PFSK-1 (cell line): ENCODE measurements at regions not wholly inside any gene's neighbourhood (a gene's known extent, or its start where the extent isn't known, plus 50 kb on each side); places are given as distances from the start of the nearest gene placed in this dataset.

Experiments
- FOXP2 ChIP-seq: optimal IDR thresholded peaks from 2 replicates; pipeline ENCODE3; 2011; ENCODE audit warnings: borderline replicate concordance, control low read depth, inconsistent platforms; ENCODE audit not compliant: insufficient read depth; ENCODE audit errors: extremely low read length, extremely low read depth
- POLR2AphosphoS5 ChIP-seq: IDR thresholded peaks from 2 replicates; pipeline ENCODE4 v1.6.1; 2012; ENCODE audit warnings: low read depth, mild to moderate bottlenecking, control low read depth, low read length, moderate library complexity
- REST ChIP-seq, 2 experiments: IDR thresholded peaks; 2 replicates each; pipeline versions ENCODE4 v1.6.1 to v1.8.0; 2011 to 2012; ENCODE audit warnings: low read depth in 2 of 2, low read length in 2 of 2, control low read depth in 1 of 2, inconsistent platforms in 1 of 2, mild to moderate bottlenecking in 1 of 2, moderate library complexity in 1 of 2; ENCODE audit not compliant: insufficient read depth in 1 of 2
- SIN3A ChIP-seq: IDR thresholded peaks from 2 replicates; pipeline ENCODE4 v1.6.1; 2012; ENCODE audit warnings: mild to moderate bottlenecking, low read length, moderate library complexity, borderline replicate concordance; ENCODE audit not compliant: insufficient read depth
- TAF1 ChIP-seq: IDR thresholded peaks from 2 replicates; pipeline ENCODE4 v1.6.1; 2012; ENCODE audit warnings: low read length, control low read depth, borderline replicate concordance; ENCODE audit not compliant: insufficient read depth

- TF ChIP-seq REST (IDR thresholded peaks at IDR 0.05; ENCODE audit: insufficient read depth in 1 of 2, low read depth in 2 of 2, low read length in 2 of 2), result no peak
- no peak for TF ChIP-seq SIN3A
- TF ChIP-seq FOXP2, result no peak
- TF ChIP-seq POLR2AphosphoS5, result no peak
- no peak for TF ChIP-seq TAF1
These were observed 81.1 kb upstream of the SLCO4A1 start for GRCh38 chr20:62561182-62561581.

GRCh38 chr20:62561948-62562347 is 80.4 kb upstream of the SLCO4A1 start:
- no peak for TF ChIP-seq FOXP2
- no peak for TF ChIP-seq REST (IDR thresholded peaks at IDR 0.05; ENCODE audit: insufficient read depth in 1 of 2, low read depth in 2 of 2, low read length in 2 of 2)
- no peak for TF ChIP-seq SIN3A
- no peak for TF ChIP-seq TAF1
- no peak for TF ChIP-seq POLR2AphosphoS5

- TF ChIP-seq REST (IDR thresholded peaks at IDR 0.05; ENCODE audit: insufficient read depth in 1 of 2, low read depth in 2 of 2, low read length in 2 of 2), result no peak
- no peak for TF ChIP-seq POLR2AphosphoS5
- TF ChIP-seq SIN3A, result no peak
- no peak for TF ChIP-seq TAF1
- no peak for TF ChIP-seq FOXP2
These were observed 79.5 kb upstream of the SLCO4A1 start for GRCh38 chr20:62562831-62563230.

GRCh38 chr20:62563561-62563960 is 78.7 kb upstream of the SLCO4A1 start:
- no peak for TF ChIP-seq REST (IDR thresholded peaks at IDR 0.05; ENCODE audit: insufficient read depth in 1 of 2, low read depth in 2 of 2, low read length in 2 of 2)

- no peak for TF ChIP-seq REST (IDR thresholded peaks at IDR 0.05; ENCODE audit: insufficient read depth in 1 of 2, low read depth in 2 of 2, low read length in 2 of 2)
- no peak for TF ChIP-seq SIN3A
- no peak for TF ChIP-seq POLR2AphosphoS5
- TF ChIP-seq TAF1, result no peak
- TF ChIP-seq FOXP2, result no peak
These were observed 77.7 kb upstream of the SLCO4A1 start for GRCh38 chr20:62564456-62565245.
